A549 (cell line): ENCODE measurements at regions not wholly inside any gene's neighbourhood (a gene's known extent, or its start where the extent isn't known, plus 50 kb on each side); places are given as distances from the start of the nearest gene placed in this dataset.
A peak's percentile ranks its signal among the peaks of the same experiment; 100 is the strongest.

Source experiments
- ATAC-seq, 2 experiments: fragments of 200-7000 bp in 1 of 2; fragments of >200 bp in 1 of 2; cut with Nextera tagmentation in 1 of 2; cut with Tn5 transposase in 1 of 2; 3 replicates each; pipeline versions ENCODE4 v1.8.0 to v1.9.1; 2018 to 2020; ENCODE audit warnings: mild to moderate bottlenecking in 1 of 2, moderate library complexity in 1 of 2
- CTCF ChIA-PET: fragments of 300-600 bp; sonication (Branson Sonifier 250); formaldehyde crosslinking; extraction: SDS; loops from one replicate; lab custom pipeline; 2021; ENCODE audit warnings: antibody characterized with exemption, inconsistent platforms; lab: Yijun Ruan, JAX
- POLR2A ChIA-PET: fragments of 350-600 bp; formaldehyde crosslinking; extraction: SDS; loops from one replicate; lab custom pipeline; 2021; ENCODE audit warnings: antibody characterized with exemption, inconsistent platforms; lab: Yijun Ruan, JAX
- DNase-seq, 2 experiments: peaks; one replicate each; pipeline versions ENCODE4 v3.0.0 to v3.0.0-alpha.2; 2011 to 2016; ENCODE audit warnings: low read depth in 1 of 2, low spot score in 1 of 2
- FAIRE-seq: peaks from 2 replicates; lab custom pipeline; 2011; peaks lifted over from hg19 to GRCh38; lab: Jason Lieb, UNC
- H3K27ac ChIP-seq, 2 experiments: fragments of >200 bp; sonication (Bioruptor Twin); formaldehyde crosslinking; 3 replicates each; pipeline ENCODE4 v1.5.1; 2016 to 2017
- H3K4me1 ChIP-seq: fragments of >200 bp; sonication (Bioruptor Twin); formaldehyde crosslinking; 3 replicates; pipeline ENCODE4 v1.6.1; 2016
- H3K4me2 ChIP-seq: fragments of >200 bp; sonication (Bioruptor Twin); formaldehyde crosslinking; 3 replicates; pipeline ENCODE4 v1.6.1; 2016
- H3K4me3 ChIP-seq: fragments of >200 bp; sonication (Bioruptor Twin); formaldehyde crosslinking; 3 replicates; pipeline ENCODE4 v1.5.1; 2016
- H3K9me3 ChIP-seq: fragments of >200 bp; sonication (Bioruptor Twin); formaldehyde crosslinking; 3 replicates; pipeline ENCODE4 v1.6.1; 2016
- ATOH8 ChIP-seq: fragments of 250-450 bp; sonication (Bioruptor Pico); IDR thresholded peaks from 2 replicates; pipeline ENCODE4 v1.5.0; 2020; ENCODE audit warnings: low read depth, mild to moderate bottlenecking, moderate library complexity
- CEBPB ChIP-seq, 2 experiments: fragments of >200 bp in 1 of 2; sonication (Bioruptor Twin) in 1 of 2; formaldehyde crosslinking in 1 of 2; IDR thresholded peaks; 2 replicates each; pipeline ENCODE4 v1.6.1; 2012 to 2016
- CHD2 ChIP-seq: fragments of 150-350 bp; IDR thresholded peaks from 2 replicates; pipeline ENCODE4 v1.6.1; 2014; ENCODE audit warnings: low read length; ENCODE audit not compliant: partially characterized antibody
- CHD4 ChIP-seq: fragments of 200-600 bp; sonication (generic); IDR thresholded peaks from 2 replicates; pipeline ENCODE4 v1.6.1; 2016; ENCODE audit warnings: antibody characterized with exemption, mild to moderate bottlenecking, borderline replicate concordance
- E2F6 ChIP-seq: IDR thresholded peaks from 2 replicates; pipeline ENCODE4 v1.6.1; 2012; ENCODE audit warnings: low read depth, borderline replicate concordance
- ELK1 ChIP-seq: fragments of 150-350 bp; IDR thresholded peaks from 2 replicates; pipeline ENCODE4 v1.6.1; 2014; ENCODE audit warnings: low read depth, mild to moderate bottlenecking, low read length
- ESRRA ChIP-seq: fragments of 150-350 bp; IDR thresholded peaks from 2 replicates; pipeline ENCODE4 v1.6.1; 2014; ENCODE audit warnings: mild to moderate bottlenecking, low read length, borderline replicate concordance
- HEYL ChIP-seq: fragments of 250-450 bp; sonication (Bioruptor Pico); IDR thresholded peaks from 2 replicates; pipeline ENCODE4 v1.8.0; 2021; ENCODE audit warnings: mild to moderate bottlenecking, moderate library complexity
- HMGXB4 ChIP-seq: fragments of 250-450 bp; sonication (Bioruptor Pico); IDR thresholded peaks from 2 replicates; pipeline ENCODE4 v1.5.0; 2021; ENCODE audit warnings: mild to moderate bottlenecking, moderate library complexity, borderline replicate concordance
- HOXA7 ChIP-seq: fragments of 250-450 bp; sonication (Bioruptor Pico); IDR thresholded peaks from 2 replicates; pipeline ENCODE4 v1.5.0; 2020; ENCODE audit warnings: mild to moderate bottlenecking, moderate library complexity
- HOXB13 ChIP-seq: fragments of 250-450 bp; sonication (Bioruptor Pico); IDR thresholded peaks from 2 replicates; pipeline ENCODE4 v1.5.0; 2020; ENCODE audit warnings: low read depth, mild to moderate bottlenecking, moderate library complexity
- HOXB5 ChIP-seq: fragments of 250-450 bp; sonication (Bioruptor Pico); IDR thresholded peaks from 2 replicates; pipeline ENCODE4 v1.5.0; 2020; ENCODE audit warnings: mild to moderate bottlenecking, moderate library complexity
- JUN ChIP-seq, 2 experiments: fragments of >200 bp; sonication (Bioruptor Twin); formaldehyde crosslinking; IDR thresholded peaks; 2 replicates in 1 of 2; 3 replicates in 1 of 2; pipeline ENCODE4 v1.6.1; 2016 to 2017
- JUNB ChIP-seq: fragments of >200 bp; sonication (Bioruptor Twin); formaldehyde crosslinking; IDR thresholded peaks from 2 replicates; pipeline ENCODE4 v1.6.1; 2016
- KDM5A ChIP-seq: fragments of 200-600 bp; sonication (generic); IDR thresholded peaks from 2 replicates; pipeline ENCODE4 v1.6.1; 2016; ENCODE audit warnings: antibody characterized with exemption, mild to moderate bottlenecking
- NPAS2 ChIP-seq: fragments of 250-450 bp; sonication (Bioruptor Pico); IDR thresholded peaks from 2 replicates; pipeline ENCODE4 v1.8.0; 2022; ENCODE audit warnings: mild to moderate bottlenecking, moderate library complexity, borderline replicate concordance
- PBX3 ChIP-seq: IDR thresholded peaks from 2 replicates; pipeline ENCODE4 v1.6.1; 2012
- POLR2A ChIP-seq: IDR thresholded peaks from 2 replicates; pipeline ENCODE4 v1.6.1; 2012; ENCODE audit warnings: mild to moderate bottlenecking, low read length
- POLR2AphosphoS2 ChIP-seq: conservative IDR thresholded peaks from 2 replicates; pipeline ENCODE4 v1.6.1; 2012; ENCODE audit warnings: low read length, improper control_type of control experiment, inconsistent platforms
- RAD21 ChIP-seq, 2 experiments: fragments of >200 bp in 1 of 2; sonication (Bioruptor Twin) in 1 of 2; formaldehyde crosslinking in 1 of 2; IDR thresholded peaks in 1 of 2; conservative IDR thresholded peaks in 1 of 2; 2 replicates in 1 of 2; 3 replicates in 1 of 2; pipeline ENCODE4 v1.6.1; 2012 to 2018; ENCODE audit warnings: inconsistent platforms in 1 of 2
- RFX5 ChIP-seq: fragments of 450-650 bp; IDR thresholded peaks from 2 replicates; pipeline ENCODE4 v1.7.1; 2014; ENCODE audit warnings: antibody characterized with exemption, mild to moderate bottlenecking, moderate library complexity
- SMC3 ChIP-seq: fragments of >200 bp; sonication (Bioruptor Twin); formaldehyde crosslinking; IDR thresholded peaks from 3 replicates; pipeline ENCODE4 v1.6.1; 2018; ENCODE audit warnings: inconsistent platforms
- TP53 ChIP-seq: fragments of 250-450 bp; sonication (Bioruptor Pico); IDR thresholded peaks from 2 replicates; pipeline ENCODE4 v1.5.0; 2021; ENCODE audit warnings: mild to moderate bottlenecking, moderate library complexity
- ZC3H11A ChIP-seq: fragments of 450-650 bp; IDR thresholded peaks from 2 replicates; pipeline ENCODE4 v1.6.1; 2014; ENCODE audit warnings: antibody characterized with exemption, mild to moderate bottlenecking
- ZFP36 ChIP-seq: fragments of 450-650 bp; IDR thresholded peaks from 2 replicates; pipeline ENCODE4 v1.6.1; 2014; ENCODE audit warnings: borderline replicate concordance; ENCODE audit not compliant: partially characterized antibody
- WGBS: methylation state at CpG from one replicate; pipeline ENCODE4 v1.1.6; 2017; ENCODE audit errors: missing lambda C conversion rate; 5-methylcytosine and 5-hydroxymethylcytosine counted together

- 0% methylated on average over 1 of the region's 3 CpGs for WGBS
- H3K4me1 ChIP-seq = no peaks in the 10 kb centered on the region
- no peaks in the 10 kb centered on the region for H3K9me3 ChIP-seq
- no peak overlapping the region for H3K27ac ChIP-seq
- TF ChIP-seq CHD2 (no peak), ZFP36 (peak; percentile 19)
- TF ChIP-seq, all 56 proteins: peak for 1
- CTCF ChIA-PET = no interaction called here
- no peak overlapping the region for H3K4me3 ChIP-seq
- no peak overlapping the region for H3K4me2 ChIP-seq
- POLR2A ChIA-PET = no interaction called here
- FAIRE-seq = no peak
- no peak for ATAC-seq
- DNase-seq = no peak
These were observed 106.9 kb downstream of the CPXCR1 start for GRCh38 chrX:88853925-88854324.

- no peak overlapping the region for H3K4me2 ChIP-seq
- no peak for ATAC-seq
- TF ChIP-seq SMC3 (no peak), ESRRA (no peak), CEBPB (IDR thresholded peaks at IDR 0.05) (no peak), RFX5 (no peak), HOXA7 (CRISPR knock-in tag) (no peak), JUNB (no peak), ZC3H11A (no peak)
- TF ChIP-seq, all 56 proteins: peak for 0
- no peak overlapping the region for H3K4me3 ChIP-seq
- no peak for FAIRE-seq
- CTCF ChIA-PET = no interaction called here
- no peaks in the 10 kb centered on the region for H3K9me3 ChIP-seq
- H3K4me1 ChIP-seq = no peaks in the 10 kb centered on the region
- H3K27ac ChIP-seq = no peak overlapping the region
- no peak for DNase-seq
- 72% methylated on average over 17 of the region's 29 CpGs for WGBS
- POLR2A ChIA-PET = no interaction called here
These were observed 116.7 kb downstream of the CPXCR1 start for GRCh38 chrX:88863726-88864125.

- H3K9me3 ChIP-seq = no peaks in the 10 kb centered on the region
- H3K4me3 ChIP-seq = no peak overlapping the region
- 4% methylated on average over 6 of the region's 6 CpGs for WGBS
- ChIA-PET POLR2A (no interaction called here), CTCF (no interaction called here)
- H3K4me1 ChIP-seq = no peaks in the 10 kb centered on the region
- H3K27ac ChIP-seq = no peak overlapping the region
- DNase-seq = no peak
- H3K4me2 ChIP-seq = no peak overlapping the region
- no peak for ATAC-seq
- no peak for FAIRE-seq
- no peak for TF ChIP-seq CHD4
- TF ChIP-seq HMGXB4 (CRISPR knock-in tag) = no peak
- no peak for TF ChIP-seq POLR2A
- no peak for TF ChIP-seq HOXB5 (CRISPR knock-in tag)
- no peak for TF ChIP-seq JUN (IDR thresholded peaks at IDR 0.05)
- TF ChIP-seq PBX3 = no peak
- no peak for TF ChIP-seq E2F6
- no peak for TF ChIP-seq KDM5A
- no peak for TF ChIP-seq HOXB13 (CRISPR knock-in tag)
- no peak for TF ChIP-seq TP53
- TF ChIP-seq JUNB = no peak
- no peak for TF ChIP-seq HEYL (CRISPR knock-in tag)
These were observed 118.6 kb downstream of the CPXCR1 start for GRCh38 chrX:88865634-88866033.

DNA sequence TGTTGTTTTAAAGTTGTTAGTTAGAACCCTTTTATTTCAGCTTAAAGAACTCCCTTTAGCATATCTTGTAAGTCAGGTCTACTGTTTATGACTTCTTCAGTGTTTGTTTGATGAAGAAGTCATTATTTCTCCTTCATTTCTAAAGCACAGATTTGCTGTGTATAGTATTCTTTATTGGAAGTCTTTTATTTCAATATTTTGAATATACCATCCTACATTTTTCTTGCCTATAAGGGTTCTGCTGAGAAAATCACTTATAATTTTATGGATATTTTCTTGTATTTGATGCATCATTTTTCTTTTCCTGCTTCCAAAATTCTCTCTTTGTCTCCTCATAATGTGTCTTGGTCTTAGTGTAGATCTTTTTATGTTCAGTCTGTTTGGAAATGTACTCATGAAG lies 134.5 kb downstream of the CPXCR1 start:
- DNase-seq (no peak), FAIRE-seq (no peak), ATAC-seq (no peak)
- Histone ChIP-seq H3K4me1 (no peaks in the 10 kb centered on the region), H3K4me3 (no peak overlapping the region), H3K27ac (no peak overlapping the region), H3K4me2 (no peak overlapping the region), H3K9me3 (no peaks in the 10 kb centered on the region)
- ChIA-PET POLR2A (no interaction called here), CTCF (no interaction called here)
- TF ChIP-seq RFX5 (no peak), ATOH8 (CRISPR knock-in tag) (no peak), ELK1 (no peak), POLR2AphosphoS2 (no peak), RAD21 (conservative IDR thresholded peaks at IDR 0.05 in 1 of 2, IDR thresholded peaks at IDR 0.05 in 1 of 2) (no peak), HOXA7 (CRISPR knock-in tag) (no peak), CHD2 (no peak), CHD4 (no peak), NPAS2 (CRISPR knock-in tag) (no peak), HMGXB4 (CRISPR knock-in tag) (no peak)
